Activated naive CD4-positive, alpha-beta T cell treated with anti-CD3 and anti-CD28 coated beads for 36 hours (primary cell): ENCODE measurements at regions not wholly inside any gene's neighbourhood (a gene's known extent, or its start where the extent isn't known, plus 50 kb on each side); places are given as distances from the start of the nearest gene placed in this dataset.

Experiments used
- CTCF ChIA-PET: fragments of 350-600 bp; sonication (Branson Sonifier 250); formaldehyde crosslinking; loops from one replicate; lab custom pipeline; 2021; ENCODE audit warnings: antibody characterized with exemption; lab: Charles Lee
- DNase-seq: peaks from one replicate; pipeline ENCODE4 v3.0.0-alpha.2; 2020
- H3K27ac Mint-ChIP-seq: one replicate; pipeline ENCODE4 v1.8.0; 2021; ENCODE audit warnings: mild to moderate bottlenecking, mixed read lengths
- H3K27me3 Mint-ChIP-seq: one replicate; pipeline ENCODE4 v1.8.0; 2021; ENCODE audit warnings: low read depth, mixed read lengths
- H3K36me3 Mint-ChIP-seq: one replicate; pipeline ENCODE4 v1.8.0; 2021; ENCODE audit warnings: low read depth, mixed read lengths
- H3K4me1 Mint-ChIP-seq: one replicate; pipeline ENCODE4 v1.8.0; 2021; ENCODE audit warnings: low read depth, mixed read lengths
- H3K4me3 Mint-ChIP-seq: one replicate; pipeline ENCODE4 v1.8.0; 2021; ENCODE audit warnings: mild to moderate bottlenecking, moderate library complexity, mixed read lengths
- H3K9me3 Mint-ChIP-seq: one replicate; pipeline ENCODE4 v1.8.0; 2021; ENCODE audit warnings: mixed read lengths
- intact Hi-C: fragments of 100-400 bp; cut with micrococcal nuclease; formaldehyde crosslinking; loops from one replicate; pipeline ENCODE4 v1.15.1; 2023

DNA sequence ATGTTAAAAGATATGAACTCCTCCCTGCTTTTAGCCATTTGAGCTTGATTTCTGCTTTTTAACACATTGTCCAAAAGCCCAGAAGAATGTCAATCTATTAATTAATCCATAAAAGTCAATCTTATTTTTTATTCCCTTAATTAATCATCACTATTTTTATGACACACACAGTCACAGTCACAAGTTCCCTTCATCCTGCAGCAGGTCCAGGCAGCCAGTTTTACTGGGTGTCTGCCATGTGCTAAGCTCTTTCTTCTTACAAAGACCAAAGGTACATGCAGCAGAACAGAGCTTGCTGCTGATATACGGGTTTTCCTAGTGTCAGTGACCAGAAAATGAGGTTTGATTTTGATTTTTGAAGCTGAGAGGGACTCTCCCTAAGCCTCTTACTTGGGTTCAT is 53.3 kb upstream of the SLC22A23 start:
- Mint-ChIP-seq H3K4me3 (no peak overlapping the region), H3K27me3 (peaks cover 8% of the 10 kb centered on the region), H3K9me3 (no peaks in the 10 kb centered on the region), H3K36me3 (no peaks in the 10 kb centered on the region), H3K4me1 (no peaks in the 10 kb centered on the region), H3K27ac (no peak overlapping the region)
- intact Hi-C loops = loop anchor here (5.0 kb wide), 1 partner anchor 93 kb away; no protein-coding TSS in a partner anchor
- no peak for DNase-seq
- CTCF ChIA-PET = interaction anchor here (1.4 kb wide), 1 partner anchor 9 kb away, joined by 3 read pairs; no protein-coding TSS in a partner anchor

DNA sequence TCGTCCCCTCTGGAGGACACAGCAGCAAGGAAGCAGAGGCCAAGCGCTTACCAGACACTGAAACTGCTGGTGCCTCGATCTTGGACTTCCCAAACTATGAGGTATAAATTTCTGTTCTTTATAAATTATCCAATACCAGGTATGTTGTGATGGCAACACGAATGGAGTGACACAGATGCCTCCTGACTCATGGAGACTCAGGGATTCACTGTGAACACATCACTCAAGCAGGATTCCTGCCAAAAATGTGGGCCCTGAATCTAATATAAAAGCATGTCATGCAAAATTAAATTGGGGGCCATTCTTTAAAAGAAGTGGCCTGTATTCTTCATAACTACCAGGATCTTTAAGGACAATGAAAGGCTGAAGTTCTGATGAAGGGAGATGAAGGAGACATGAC is 52.5 kb upstream of the SLC22A23 start:
- Mint-ChIP-seq H3K27ac (no peak overlapping the region), H3K36me3 (no peaks in the 10 kb centered on the region), H3K9me3 (no peaks in the 10 kb centered on the region), H3K4me3 (no peak overlapping the region), H3K4me1 (no peaks in the 10 kb centered on the region), H3K27me3 (peaks cover 8% of the 10 kb centered on the region)
- DNase-seq = no peak
- CTCF ChIA-PET = interaction anchor here (1.4 kb wide), 1 partner anchor 10 kb away, joined by 3 read pairs; no protein-coding TSS in a partner anchor
- intact Hi-C loops = no loop called here

DNA sequence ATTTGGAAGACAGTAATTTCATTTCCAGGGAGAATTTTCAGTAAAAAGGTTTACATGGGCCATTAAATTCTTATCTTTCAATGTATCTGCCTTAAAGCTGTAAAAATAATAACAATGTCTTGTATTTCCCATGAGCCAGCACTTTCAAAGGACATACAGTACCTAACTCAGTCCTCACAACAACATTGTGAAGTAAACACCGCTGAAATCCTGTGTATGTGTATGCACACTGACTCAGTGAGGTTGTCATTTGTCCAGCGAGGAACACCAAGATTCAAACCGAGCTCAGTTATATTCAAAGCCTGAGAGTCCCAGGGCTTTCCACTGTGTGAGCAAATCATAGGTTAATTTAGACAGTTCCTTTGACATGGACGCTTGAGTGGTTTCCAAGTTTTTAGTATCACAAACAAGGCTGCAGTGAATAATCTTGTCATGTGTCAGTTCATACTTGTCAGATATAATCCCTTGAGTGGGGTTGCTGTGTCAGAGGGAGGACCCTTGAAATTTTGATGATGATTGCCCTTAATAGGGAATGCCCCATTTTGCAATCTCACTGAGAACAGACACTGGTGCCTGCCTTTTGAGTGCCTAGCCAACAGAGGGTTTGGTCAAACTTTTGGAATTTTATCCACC is 50.0 kb upstream of the SLC22A23 start:
- Mint-ChIP-seq H3K36me3 (no peaks in the 10 kb centered on the region), H3K4me3 (no peak overlapping the region), H3K9me3 (no peaks in the 10 kb centered on the region), H3K4me1 (no peaks in the 10 kb centered on the region), H3K27me3 (no peaks in the 10 kb centered on the region), H3K27ac (no peak overlapping the region)
- CTCF ChIA-PET = no interaction called here
- intact Hi-C loops = no loop called here
- no peak for DNase-seq
